WTC11 (cell line): ENCODE measurements at regions not wholly inside any gene's neighbourhood (a gene's known extent, or its start where the extent isn't known, plus 50 kb on each side); places are given as distances from the start of the nearest gene placed in this dataset.

Source experiments
- ATAC-seq: fragments of 200-7000 bp; cut with Tn5 transposase; 2 replicates; pipeline ENCODE4 v1.10.0; 2021; ENCODE audit warnings: mild to moderate bottlenecking, moderate library complexity
- CTCF ChIA-PET: fragments of 300-600 bp; sonication (Branson Sonifier 250); formaldehyde crosslinking; loops from one replicate; lab custom pipeline; 2021; ENCODE audit warnings: antibody characterized with exemption; lab: Charles Lee
- POLR2A ChIA-PET: fragments of 350-600 bp; sonication (Branson Sonifier 250); formaldehyde crosslinking; loops from one replicate; lab custom pipeline; 2021; ENCODE audit warnings: antibody characterized with exemption; lab: Charles Lee
- DNase-seq: peaks from one replicate; pipeline ENCODE4 v3.0.0; 2021; ENCODE audit warnings: low spot score
- H3K27ac Mint-ChIP-seq: 2 replicates; pipeline ENCODE4 v1.8.0; 2021; ENCODE audit warnings: mixed read lengths
- H3K27me3 Mint-ChIP-seq: 2 replicates; pipeline ENCODE4 v1.8.0; 2021; ENCODE audit warnings: low read depth, mild to moderate bottlenecking, moderate library complexity, mixed read lengths
- H3K36me3 Mint-ChIP-seq: 2 replicates; pipeline ENCODE4 v1.8.0; 2021; ENCODE audit warnings: mixed read lengths
- H3K4me1 Mint-ChIP-seq: 2 replicates; pipeline ENCODE4 v1.8.0; 2022; ENCODE audit warnings: mixed read lengths
- H3K4me3 Mint-ChIP-seq: 2 replicates; pipeline ENCODE4 v1.8.0; 2021; ENCODE audit warnings: mild to moderate bottlenecking, moderate library complexity, mixed read lengths
- H3K9me3 Mint-ChIP-seq: 2 replicates; pipeline ENCODE4 v1.8.0; 2021; ENCODE audit warnings: mixed read lengths
- ATF1 ChIP-seq: sonication (generic); formaldehyde crosslinking; IDR thresholded peaks from 2 replicates; pipeline ENCODE4 v1.8.1; 2023; ENCODE audit warnings: mild to moderate bottlenecking, moderate library complexity, missing genetic modification reagents
- ELF4 ChIP-seq: sonication (generic); formaldehyde crosslinking; IDR thresholded peaks from 2 replicates; pipeline ENCODE4 v1.8.1; 2022; ENCODE audit warnings: low read depth, mild to moderate bottlenecking, moderate library complexity, missing genetic modification reagents
- GABPB1 ChIP-seq: sonication (generic); formaldehyde crosslinking; IDR thresholded peaks from 2 replicates; pipeline ENCODE4 v1.8.1; 2023; ENCODE audit warnings: mild to moderate bottlenecking, missing genetic modification reagents
- GRHL2 ChIP-seq: fragments of 250-450 bp; sonication (Bioruptor Pico); IDR thresholded peaks from 2 replicates; pipeline ENCODE4 v1.8.0; 2022; ENCODE audit warnings: mild to moderate bottlenecking, moderate library complexity; ENCODE audit not compliant: insufficient replicate concordance, severe bottlenecking
- IRF2 ChIP-seq: sonication (generic); formaldehyde crosslinking; IDR thresholded peaks from 2 replicates; pipeline ENCODE4 v1.8.0; 2022; ENCODE audit warnings: low read depth, missing genetic modification reagents, borderline replicate concordance
- JAZF1 ChIP-seq: fragments of 250-450 bp; sonication (Bioruptor Pico); IDR thresholded peaks from 2 replicates; pipeline ENCODE4 v1.9.0; 2021; ENCODE audit warnings: moderate library complexity, mild to moderate bottlenecking, inconsistent platforms
- NFATC4 ChIP-seq: fragments of 250-450 bp; sonication (Bioruptor Pico); IDR thresholded peaks from 2 replicates; pipeline ENCODE4 v1.9.0; 2021; ENCODE audit warnings: mild to moderate bottlenecking
- NFE2L1 ChIP-seq: sonication (generic); formaldehyde crosslinking; IDR thresholded peaks from 2 replicates; pipeline ENCODE4 v1.8.1; 2023; ENCODE audit warnings: missing genetic modification reagents
- RORB ChIP-seq: fragments of 250-450 bp; sonication (Bioruptor Pico); IDR thresholded peaks from 2 replicates; pipeline ENCODE4 v1.9.0; 2021; ENCODE audit warnings: mild to moderate bottlenecking
- SOX15 ChIP-seq: fragments of 250-450 bp; sonication (Bioruptor Pico); IDR thresholded peaks from 2 replicates; pipeline ENCODE4 v1.9.0; 2021; ENCODE audit warnings: mild to moderate bottlenecking
- ZBTB21 ChIP-seq: sonication (generic); formaldehyde crosslinking; IDR thresholded peaks from 2 replicates; pipeline ENCODE4 v1.8.1; 2023; ENCODE audit warnings: mild to moderate bottlenecking, missing genetic modification reagents, borderline replicate concordance
- ZNF219 ChIP-seq: sonication (generic); formaldehyde crosslinking; IDR thresholded peaks from 2 replicates; pipeline ENCODE4 v1.8.0; 2023; ENCODE audit warnings: missing genetic modification reagents, mild to moderate bottlenecking, borderline replicate concordance
- ZNF232 ChIP-seq: sonication (generic); formaldehyde crosslinking; IDR thresholded peaks from 2 replicates; pipeline ENCODE4 v1.8.0; 2022; ENCODE audit warnings: mild to moderate bottlenecking, missing genetic modification reagents
- TF ChIP-seq, protein P1 (sequence below): sonication (generic); formaldehyde crosslinking; IDR thresholded peaks from 2 replicates; pipeline ENCODE4 v1.8.0; 2023; ENCODE audit warnings: missing genetic modification reagents
- TF ChIP-seq, protein P2 (sequence below): sonication (generic); formaldehyde crosslinking; IDR thresholded peaks from 2 replicates; pipeline ENCODE4 v1.8.0; 2022; ENCODE audit warnings: mild to moderate bottlenecking, missing genetic modification reagents
- TF ChIP-seq, protein P3 (sequence below): sonication (generic); formaldehyde crosslinking; IDR thresholded peaks from 2 replicates; pipeline ENCODE4 v1.8.1; 2023; ENCODE audit warnings: mild to moderate bottlenecking, missing genetic modification reagents, borderline replicate concordance
- TF ChIP-seq, protein P4 (sequence below): fragments of 250-450 bp; sonication (Bioruptor Pico); IDR thresholded peaks from 2 replicates; pipeline ENCODE4 v1.8.0; 2021; ENCODE audit warnings: mild to moderate bottlenecking
- TF ChIP-seq, protein P5 (sequence below): sonication (generic); formaldehyde crosslinking; IDR thresholded peaks from 2 replicates; pipeline ENCODE4 v1.8.1; 2023; ENCODE audit warnings: mild to moderate bottlenecking, missing genetic modification reagents
- TF ChIP-seq, protein P6 (sequence below): sonication (generic); formaldehyde crosslinking; IDR thresholded peaks from 2 replicates; pipeline ENCODE4 v1.8.0; 2022; ENCODE audit warnings: mild to moderate bottlenecking, missing genetic modification reagents
- TF ChIP-seq, protein P7 (sequence below): sonication (generic); formaldehyde crosslinking; conservative IDR thresholded peaks from 2 replicates; pipeline ENCODE4 v1.8.1; 2022; ENCODE audit warnings: mild to moderate bottlenecking, missing genetic modification reagents
- TF ChIP-seq, protein P8 (sequence below): sonication (generic); formaldehyde crosslinking; IDR thresholded peaks from 2 replicates; pipeline ENCODE4 v1.8.0; 2022; ENCODE audit warnings: missing genetic modification reagents

DNA sequence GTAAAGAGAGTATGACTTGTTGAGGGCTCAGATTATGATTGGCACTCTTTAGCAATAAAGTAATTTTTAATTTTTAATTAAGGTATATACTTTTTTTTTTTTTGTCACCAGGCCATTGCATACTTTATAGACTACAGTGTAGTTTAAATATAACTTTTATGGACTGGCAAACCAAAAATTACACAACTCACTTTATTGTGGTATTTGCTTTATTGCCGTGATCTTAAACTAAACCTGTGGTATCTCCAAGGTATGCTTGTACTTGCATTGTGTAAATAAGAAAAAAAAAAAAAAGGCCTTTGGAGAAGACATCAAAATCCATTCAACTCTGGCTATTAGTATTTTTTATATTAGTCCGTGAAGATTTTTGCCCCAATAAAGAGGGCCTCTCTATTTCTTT, 646.7 kb upstream of the FOXG1 start:
- DNase-seq (no peak), ATAC-seq (no peak)
- Mint-ChIP-seq H3K4me1 (peaks cover 27% of the 10 kb centered on the region), H3K27me3 (peaks cover 98% of the 10 kb centered on the region), H3K36me3 (no peaks in the 10 kb centered on the region), H3K4me3 (no peak overlapping the region), H3K27ac (no peak overlapping the region), H3K9me3 (no peaks in the 10 kb centered on the region)
- TF ChIP-seq ZBTB21 (no peak), ZNF232 (CRISPR knock-in tag) (no peak), ZNF219 (no peak), SOX15 (no peak), ATF1 (no peak), NFE2L1 (CRISPR knock-in tag) (no peak), GABPB1 (CRISPR knock-in tag) (no peak), JAZF1 (CRISPR knock-in tag) (no peak), IRF2 (CRISPR knock-in tag) (no peak), NFATC4 (CRISPR knock-in tag) (no peak), ELF4 (CRISPR knock-in tag) (no peak), RORB (CRISPR knock-in tag) (no peak)
- TF ChIP-seq, protein P1, sequence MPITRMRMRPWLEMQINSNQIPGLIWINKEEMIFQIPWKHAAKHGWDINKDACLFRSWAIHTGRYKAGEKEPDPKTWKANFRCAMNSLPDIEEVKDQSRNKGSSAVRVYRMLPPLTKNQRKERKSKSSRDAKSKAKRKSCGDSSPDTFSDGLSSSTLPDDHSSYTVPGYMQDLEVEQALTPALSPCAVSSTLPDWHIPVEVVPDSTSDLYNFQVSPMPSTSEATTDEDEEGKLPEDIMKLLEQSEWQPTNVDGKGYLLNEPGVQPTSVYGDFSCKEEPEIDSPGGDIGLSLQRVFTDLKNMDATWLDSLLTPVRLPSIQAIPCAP (CRISPR knock-in tag): no peak
- TF ChIP-seq, protein P2, sequence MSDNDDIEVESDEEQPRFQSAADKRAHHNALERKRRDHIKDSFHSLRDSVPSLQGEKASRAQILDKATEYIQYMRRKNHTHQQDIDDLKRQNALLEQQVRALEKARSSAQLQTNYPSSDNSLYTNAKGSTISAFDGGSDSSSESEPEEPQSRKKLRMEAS (CRISPR knock-in tag): no peak
- TF ChIP-seq, protein P3, sequence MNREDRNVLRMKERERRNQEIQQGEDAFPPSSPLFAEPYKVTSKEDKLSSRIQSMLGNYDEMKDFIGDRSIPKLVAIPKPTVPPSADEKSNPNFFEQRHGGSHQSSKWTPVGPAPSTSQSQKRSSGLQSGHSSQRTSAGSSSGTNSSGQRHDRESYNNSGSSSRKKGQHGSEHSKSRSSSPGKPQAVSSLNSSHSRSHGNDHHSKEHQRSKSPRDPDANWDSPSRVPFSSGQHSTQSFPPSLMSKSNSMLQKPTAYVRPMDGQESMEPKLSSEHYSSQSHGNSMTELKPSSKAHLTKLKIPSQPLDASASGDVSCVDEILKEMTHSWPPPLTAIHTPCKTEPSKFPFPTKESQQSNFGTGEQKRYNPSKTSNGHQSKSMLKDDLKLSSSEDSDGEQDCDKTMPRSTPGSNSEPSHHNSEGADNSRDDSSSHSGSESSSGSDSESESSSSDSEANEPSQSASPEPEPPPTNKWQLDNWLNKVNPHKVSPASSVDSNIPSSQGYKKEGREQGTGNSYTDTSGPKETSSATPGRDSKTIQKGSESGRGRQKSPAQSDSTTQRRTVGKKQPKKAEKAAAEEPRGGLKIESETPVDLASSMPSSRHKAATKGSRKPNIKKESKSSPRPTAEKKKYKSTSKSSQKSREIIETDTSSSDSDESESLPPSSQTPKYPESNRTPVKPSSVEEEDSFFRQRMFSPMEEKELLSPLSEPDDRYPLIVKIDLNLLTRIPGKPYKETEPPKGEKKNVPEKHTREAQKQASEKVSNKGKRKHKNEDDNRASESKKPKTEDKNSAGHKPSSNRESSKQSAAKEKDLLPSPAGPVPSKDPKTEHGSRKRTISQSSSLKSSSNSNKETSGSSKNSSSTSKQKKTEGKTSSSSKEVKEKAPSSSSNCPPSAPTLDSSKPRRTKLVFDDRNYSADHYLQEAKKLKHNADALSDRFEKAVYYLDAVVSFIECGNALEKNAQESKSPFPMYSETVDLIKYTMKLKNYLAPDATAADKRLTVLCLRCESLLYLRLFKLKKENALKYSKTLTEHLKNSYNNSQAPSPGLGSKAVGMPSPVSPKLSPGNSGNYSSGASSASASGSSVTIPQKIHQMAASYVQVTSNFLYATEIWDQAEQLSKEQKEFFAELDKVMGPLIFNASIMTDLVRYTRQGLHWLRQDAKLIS (CRISPR knock-in tag): no peak
- TF ChIP-seq, protein P4, sequence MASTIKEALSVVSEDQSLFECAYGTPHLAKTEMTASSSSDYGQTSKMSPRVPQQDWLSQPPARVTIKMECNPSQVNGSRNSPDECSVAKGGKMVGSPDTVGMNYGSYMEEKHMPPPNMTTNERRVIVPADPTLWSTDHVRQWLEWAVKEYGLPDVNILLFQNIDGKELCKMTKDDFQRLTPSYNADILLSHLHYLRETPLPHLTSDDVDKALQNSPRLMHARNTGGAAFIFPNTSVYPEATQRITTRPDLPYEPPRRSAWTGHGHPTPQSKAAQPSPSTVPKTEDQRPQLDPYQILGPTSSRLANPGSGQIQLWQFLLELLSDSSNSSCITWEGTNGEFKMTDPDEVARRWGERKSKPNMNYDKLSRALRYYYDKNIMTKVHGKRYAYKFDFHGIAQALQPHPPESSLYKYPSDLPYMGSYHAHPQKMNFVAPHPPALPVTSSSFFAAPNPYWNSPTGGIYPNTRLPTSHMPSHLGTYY (CRISPR knock-in tag): no peak
- TF ChIP-seq, protein P5, sequence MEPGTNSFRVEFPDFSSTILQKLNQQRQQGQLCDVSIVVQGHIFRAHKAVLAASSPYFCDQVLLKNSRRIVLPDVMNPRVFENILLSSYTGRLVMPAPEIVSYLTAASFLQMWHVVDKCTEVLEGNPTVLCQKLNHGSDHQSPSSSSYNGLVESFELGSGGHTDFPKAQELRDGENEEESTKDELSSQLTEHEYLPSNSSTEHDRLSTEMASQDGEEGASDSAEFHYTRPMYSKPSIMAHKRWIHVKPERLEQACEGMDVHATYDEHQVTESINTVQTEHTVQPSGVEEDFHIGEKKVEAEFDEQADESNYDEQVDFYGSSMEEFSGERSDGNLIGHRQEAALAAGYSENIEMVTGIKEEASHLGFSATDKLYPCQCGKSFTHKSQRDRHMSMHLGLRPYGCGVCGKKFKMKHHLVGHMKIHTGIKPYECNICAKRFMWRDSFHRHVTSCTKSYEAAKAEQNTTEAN (CRISPR knock-in tag): no peak
- TF ChIP-seq, protein P6, sequence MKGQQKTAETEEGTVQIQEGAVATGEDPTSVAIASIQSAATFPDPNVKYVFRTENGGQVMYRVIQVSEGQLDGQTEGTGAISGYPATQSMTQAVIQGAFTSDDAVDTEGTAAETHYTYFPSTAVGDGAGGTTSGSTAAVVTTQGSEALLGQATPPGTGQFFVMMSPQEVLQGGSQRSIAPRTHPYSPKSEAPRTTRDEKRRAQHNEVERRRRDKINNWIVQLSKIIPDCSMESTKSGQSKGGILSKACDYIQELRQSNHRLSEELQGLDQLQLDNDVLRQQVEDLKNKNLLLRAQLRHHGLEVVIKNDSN (CRISPR knock-in tag): no peak
- TF ChIP-seq, protein P7, sequence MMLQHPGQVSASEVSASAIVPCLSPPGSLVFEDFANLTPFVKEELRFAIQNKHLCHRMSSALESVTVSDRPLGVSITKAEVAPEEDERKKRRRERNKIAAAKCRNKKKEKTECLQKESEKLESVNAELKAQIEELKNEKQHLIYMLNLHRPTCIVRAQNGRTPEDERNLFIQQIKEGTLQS: no peak
- ChIA-PET CTCF (no interaction called here), POLR2A (no interaction called here)

DNA sequence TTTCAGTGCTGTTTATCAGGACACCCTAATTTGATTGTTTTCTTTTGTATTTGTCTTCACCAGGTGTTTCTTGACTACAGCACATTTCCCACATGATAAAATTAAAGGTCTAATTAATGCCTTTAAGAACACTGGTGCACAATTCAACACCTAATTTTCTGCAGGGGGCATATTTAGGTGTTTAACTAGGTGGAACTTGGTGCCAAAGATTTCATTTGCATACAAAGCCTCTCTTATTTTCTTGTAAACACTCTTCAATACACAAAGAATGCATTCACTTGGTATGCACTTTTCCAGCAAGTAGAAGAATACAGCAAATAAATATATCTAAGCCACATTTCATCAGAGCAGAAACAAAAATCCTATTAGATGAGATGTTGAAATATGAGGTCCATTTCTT, 646.2 kb upstream of the FOXG1 start:
- H3K4me1 Mint-ChIP-seq: peaks cover 27% of the 10 kb centered on the region
- no peak overlapping the region for H3K27ac Mint-ChIP-seq
- H3K27me3 Mint-ChIP-seq: peaks cover 99% of the 10 kb centered on the region
- TF ChIP-seq GABPB1 (CRISPR knock-in tag): no peak
- no peak for TF ChIP-seq SOX15
- TF ChIP-seq, protein P5 (CRISPR knock-in tag): no peak
- TF ChIP-seq GRHL2: no peak
- no peak for TF ChIP-seq IRF2 (CRISPR knock-in tag)
- TF ChIP-seq, protein P8, sequence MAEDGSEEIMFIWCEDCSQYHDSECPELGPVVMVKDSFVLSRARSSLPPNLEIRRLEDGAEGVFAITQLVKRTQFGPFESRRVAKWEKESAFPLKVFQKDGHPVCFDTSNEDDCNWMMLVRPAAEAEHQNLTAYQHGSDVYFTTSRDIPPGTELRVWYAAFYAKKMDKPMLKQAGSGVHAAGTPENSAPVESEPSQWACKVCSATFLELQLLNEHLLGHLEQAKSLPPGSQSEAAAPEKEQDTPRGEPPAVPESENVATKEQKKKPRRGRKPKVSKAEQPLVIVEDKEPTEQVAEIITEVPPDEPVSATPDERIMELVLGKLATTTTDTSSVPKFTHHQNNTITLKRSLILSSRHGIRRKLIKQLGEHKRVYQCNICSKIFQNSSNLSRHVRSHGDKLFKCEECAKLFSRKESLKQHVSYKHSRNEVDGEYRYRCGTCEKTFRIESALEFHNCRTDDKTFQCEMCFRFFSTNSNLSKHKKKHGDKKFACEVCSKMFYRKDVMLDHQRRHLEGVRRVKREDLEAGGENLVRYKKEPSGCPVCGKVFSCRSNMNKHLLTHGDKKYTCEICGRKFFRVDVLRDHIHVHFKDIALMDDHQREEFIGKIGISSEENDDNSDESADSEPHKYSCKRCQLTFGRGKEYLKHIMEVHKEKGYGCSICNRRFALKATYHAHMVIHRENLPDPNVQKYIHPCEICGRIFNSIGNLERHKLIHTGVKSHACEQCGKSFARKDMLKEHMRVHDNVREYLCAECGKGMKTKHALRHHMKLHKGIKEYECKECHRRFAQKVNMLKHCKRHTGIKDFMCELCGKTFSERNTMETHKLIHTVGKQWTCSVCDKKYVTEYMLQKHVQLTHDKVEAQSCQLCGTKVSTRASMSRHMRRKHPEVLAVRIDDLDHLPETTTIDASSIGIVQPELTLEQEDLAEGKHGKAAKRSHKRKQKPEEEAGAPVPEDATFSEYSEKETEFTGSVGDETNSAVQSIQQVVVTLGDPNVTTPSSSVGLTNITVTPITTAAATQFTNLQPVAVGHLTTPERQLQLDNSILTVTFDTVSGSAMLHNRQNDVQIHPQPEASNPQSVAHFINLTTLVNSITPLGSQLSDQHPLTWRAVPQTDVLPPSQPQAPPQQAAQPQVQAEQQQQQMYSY (CRISPR knock-in tag): no peak

More for the DNA sequence above, 646.2 kb upstream of the FOXG1 start:
- no peaks in the 10 kb centered on the region for H3K9me3 Mint-ChIP-seq
- H3K36me3 Mint-ChIP-seq: no peaks in the 10 kb centered on the region
- no peak for ATAC-seq
- ChIA-PET CTCF (no interaction called here), POLR2A (no interaction called here)
- no peak overlapping the region for H3K4me3 Mint-ChIP-seq
- DNase-seq: no peak
